ENCODE measurements at regions not wholly inside any gene's neighbourhood (a gene's known extent, or its start where the extent isn't known, plus 50 kb on each side); places are given as distances from the start of the nearest gene placed in this dataset.

DNA sequence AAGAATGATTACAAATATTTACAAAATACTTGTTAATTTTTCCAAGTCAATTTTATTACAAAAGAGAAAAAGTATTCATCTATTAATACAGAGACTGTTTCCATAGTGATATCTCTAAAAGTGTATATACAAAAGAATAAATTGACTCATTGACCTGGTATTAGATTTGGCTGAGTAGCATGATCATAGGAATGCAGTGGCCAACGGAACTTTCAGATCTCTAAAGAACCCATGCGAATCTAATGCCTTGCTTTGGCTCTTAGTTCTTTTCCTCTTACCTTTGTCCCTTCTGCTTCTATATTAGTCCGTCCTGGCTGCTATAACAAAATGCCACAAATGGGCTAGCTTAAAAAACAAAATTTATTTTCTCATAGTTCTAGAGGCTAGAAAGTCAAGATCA lies 717.8 kb downstream of the TMTC2 start:
- Histone ChIP-seq H3K9me3 (ENCODE audit: control insufficient read depth in 2 of 2, insufficient read depth in 1 of 2, low read depth in 1 of 2, low read length in 1 of 2) (no peaks in the 10 kb centered on the region), H3K27ac (ENCODE audit: low read depth in 2 of 2, low read length in 1 of 2) (no peak overlapping the region), H3K4me1 (ENCODE audit: control insufficient read depth in 2 of 2, insufficient read depth in 2 of 2, low read length in 1 of 2) (no peaks in the 10 kb centered on the region), H3K27me3 (ENCODE audit: control insufficient read depth in 1 of 2, insufficient read depth in 2 of 2, low read length in 2 of 2) (no peaks in the 10 kb centered on the region), H3K4me3 (ENCODE audit: low read depth in 1 of 2, low read length in 2 of 2) (no peak overlapping the region), H3K36me3 (ENCODE audit: control insufficient read depth in 2 of 2, insufficient read depth in 2 of 2, low read length in 1 of 2) (no peaks in the 10 kb centered on the region)
- WGBS, 2 donors, result 79 to 85% methylated on average over 3 of the region's 3 CpGs

DNA sequence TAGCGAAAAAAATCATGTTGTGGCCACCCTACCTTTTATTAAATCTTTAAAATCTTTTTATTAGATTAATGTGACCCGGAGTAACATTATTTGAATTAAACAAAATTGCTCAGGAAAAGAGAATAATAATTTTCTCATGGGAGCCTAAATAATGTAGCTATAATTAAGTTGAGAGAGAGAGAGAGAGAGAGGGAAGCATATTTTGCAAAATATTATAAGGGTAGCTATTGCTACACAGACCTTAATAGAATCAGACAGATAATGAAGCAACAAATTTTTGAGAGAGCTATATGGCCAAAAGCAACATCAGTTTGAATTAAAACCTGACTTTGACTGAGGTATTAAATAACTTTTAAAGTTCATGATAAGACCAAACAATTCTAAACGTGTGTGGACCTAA lies 703.5 kb downstream of the TMTC2 start:
- no peaks in the 10 kb centered on the region for H3K9me3 ChIP-seq (ENCODE audit: control insufficient read depth in 2 of 2, insufficient read depth in 1 of 2, low read depth in 1 of 2, low read length in 1 of 2)
- no peaks in the 10 kb centered on the region for H3K36me3 ChIP-seq (ENCODE audit: control insufficient read depth in 2 of 2, insufficient read depth in 2 of 2, low read length in 1 of 2)
- 73 to 74% methylated on average over 3 of the region's 3 CpGs for WGBS, 2 donors

DNA sequence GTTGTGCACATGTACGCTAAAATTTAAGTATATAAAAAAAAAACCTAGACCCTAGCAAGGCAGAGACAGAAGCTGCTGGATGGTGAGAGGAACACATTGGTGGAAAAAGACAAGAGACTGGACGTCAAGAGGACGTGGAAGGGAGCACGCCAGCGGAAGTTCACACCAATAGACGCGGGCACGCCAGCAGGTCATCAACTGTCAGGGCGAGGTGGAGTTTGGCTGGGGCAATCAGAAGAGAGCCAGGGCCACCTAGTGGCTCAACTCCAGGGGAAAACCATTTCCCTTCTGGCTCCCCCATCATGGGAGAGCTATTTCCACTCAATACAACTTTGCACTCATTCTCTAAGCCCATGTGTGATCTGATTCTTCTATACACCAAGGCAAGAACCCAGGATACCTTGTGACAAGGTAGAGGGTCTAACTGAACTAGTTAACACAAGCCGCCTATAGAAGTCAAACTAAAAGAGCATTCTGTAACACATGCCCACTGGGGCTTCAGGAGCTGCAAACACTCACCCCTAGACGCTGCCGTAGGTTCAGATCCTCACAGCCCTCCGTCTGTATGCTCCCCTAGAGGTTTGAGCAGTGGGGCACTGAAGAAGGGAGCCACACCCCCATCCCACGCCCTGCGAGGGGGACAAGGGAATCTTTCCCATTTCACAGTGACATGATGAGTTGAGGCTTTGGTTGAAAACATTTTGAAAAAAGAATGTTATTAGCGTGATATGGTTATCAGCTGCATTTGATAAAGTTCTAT lies 702.7 kb downstream of the TMTC2 start:
- no peaks in the 10 kb centered on the region for H3K4me1 ChIP-seq (ENCODE audit: control insufficient read depth in 2 of 2, insufficient read depth in 2 of 2, low read length in 1 of 2)
- H3K9me3 ChIP-seq (ENCODE audit: control insufficient read depth in 2 of 2, insufficient read depth in 1 of 2, low read depth in 1 of 2, low read length in 1 of 2), result no peaks in the 10 kb centered on the region
- no peaks in the 10 kb centered on the region for H3K36me3 ChIP-seq (ENCODE audit: control insufficient read depth in 2 of 2, insufficient read depth in 2 of 2, low read length in 1 of 2)
- H3K4me3 ChIP-seq (ENCODE audit: low read depth in 1 of 2, low read length in 2 of 2), result no peak overlapping the region
- H3K27me3 ChIP-seq (ENCODE audit: control insufficient read depth in 1 of 2, insufficient read depth in 2 of 2, low read length in 2 of 2), result no peaks in the 10 kb centered on the region
- 72 to 84% methylated on average over 16 of the region's 16 CpGs for WGBS, 2 donors
- H3K27ac ChIP-seq (ENCODE audit: low read depth in 2 of 2, low read length in 1 of 2), result no peak overlapping the region

More for the DNA sequence above, 703.5 kb downstream of the TMTC2 start:
- H3K4me1 ChIP-seq (ENCODE audit: control insufficient read depth in 2 of 2, insufficient read depth in 2 of 2, low read length in 1 of 2), result no peaks in the 10 kb centered on the region
- no peak overlapping the region for H3K27ac ChIP-seq (ENCODE audit: low read depth in 2 of 2, low read length in 1 of 2)
- H3K27me3 ChIP-seq (ENCODE audit: control insufficient read depth in 1 of 2, insufficient read depth in 2 of 2, low read length in 2 of 2), result no peaks in the 10 kb centered on the region
- H3K4me3 ChIP-seq (ENCODE audit: low read depth in 1 of 2, low read length in 2 of 2), result no peak overlapping the region

GRCh38 chr12:83388551-83388950 lies 701.8 kb downstream of the TMTC2 start:
- H3K4me1 ChIP-seq (ENCODE audit: control insufficient read depth in 2 of 2, insufficient read depth in 2 of 2, low read length in 1 of 2), result no peaks in the 10 kb centered on the region
- no peak overlapping the region for H3K4me3 ChIP-seq (ENCODE audit: low read depth in 1 of 2, low read length in 2 of 2)
- no peaks in the 10 kb centered on the region for H3K27me3 ChIP-seq (ENCODE audit: control insufficient read depth in 1 of 2, insufficient read depth in 2 of 2, low read length in 2 of 2)
- no peaks in the 10 kb centered on the region for H3K36me3 ChIP-seq (ENCODE audit: control insufficient read depth in 2 of 2, insufficient read depth in 2 of 2, low read length in 1 of 2)
- no peak overlapping the region for H3K27ac ChIP-seq (ENCODE audit: low read depth in 2 of 2, low read length in 1 of 2)
- H3K9me3 ChIP-seq (ENCODE audit: control insufficient read depth in 2 of 2, insufficient read depth in 1 of 2, low read depth in 1 of 2, low read length in 1 of 2), result no peaks in the 10 kb centered on the region

GRCh38 chr12:83386527-83387264 lies 700.0 kb downstream of the TMTC2 start:
- Histone ChIP-seq H3K4me1 (ENCODE audit: control insufficient read depth in 2 of 2, insufficient read depth in 2 of 2, low read length in 1 of 2) (no peaks in the 10 kb centered on the region), H3K27ac (ENCODE audit: low read depth in 2 of 2, low read length in 1 of 2) (no peak overlapping the region), H3K9me3 (ENCODE audit: control insufficient read depth in 2 of 2, insufficient read depth in 1 of 2, low read depth in 1 of 2, low read length in 1 of 2) (no peaks in the 10 kb centered on the region), H3K27me3 (ENCODE audit: control insufficient read depth in 1 of 2, insufficient read depth in 2 of 2, low read length in 2 of 2) (no peaks in the 10 kb centered on the region), H3K36me3 (ENCODE audit: control insufficient read depth in 2 of 2, insufficient read depth in 2 of 2, low read length in 1 of 2) (no peaks in the 10 kb centered on the region), H3K4me3 (ENCODE audit: low read depth in 1 of 2, low read length in 2 of 2) (no peak overlapping the region)
- 55 to 65% methylated on average over 3 of the region's 3 CpGs for WGBS, 2 donors

DNA sequence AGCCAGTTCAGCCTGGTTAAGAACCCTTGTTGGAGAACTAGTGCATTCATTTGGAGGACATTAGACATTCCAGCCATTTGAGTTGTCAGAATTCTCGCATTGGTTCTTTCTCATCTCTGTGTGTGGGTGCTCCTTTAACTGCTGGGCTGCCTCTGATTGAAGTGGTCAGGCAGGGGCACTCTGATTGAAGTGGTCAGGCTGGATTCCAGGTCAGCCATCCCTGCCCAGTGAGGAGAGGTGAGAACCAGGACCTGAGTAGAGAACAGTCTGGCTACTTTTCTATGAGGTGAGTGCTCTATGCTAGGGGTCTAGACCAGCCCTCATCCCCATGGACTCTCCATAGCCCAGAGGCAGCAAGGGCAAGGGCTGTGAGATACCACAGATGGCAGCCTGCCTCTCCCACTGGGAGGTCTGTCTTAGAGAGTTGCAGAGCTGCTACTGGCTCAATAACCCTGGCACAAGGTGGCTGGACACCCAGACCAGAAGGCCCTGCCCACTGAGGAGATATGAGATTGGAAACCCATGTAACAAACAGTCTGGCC lies 691.6 kb downstream of the TMTC2 start:
- 93 to 95% methylated on average over 1 of the region's 1 CpG for WGBS, 2 donors
- Histone ChIP-seq H3K4me1 (ENCODE audit: control insufficient read depth in 2 of 2, insufficient read depth in 2 of 2, low read length in 1 of 2) (no peaks in the 10 kb centered on the region), H3K9me3 (ENCODE audit: control insufficient read depth in 2 of 2, insufficient read depth in 1 of 2, low read depth in 1 of 2, low read length in 1 of 2) (no peaks in the 10 kb centered on the region), H3K27me3 (ENCODE audit: control insufficient read depth in 1 of 2, insufficient read depth in 2 of 2, low read length in 2 of 2) (no peaks in the 10 kb centered on the region), H3K4me3 (ENCODE audit: low read depth in 1 of 2, low read length in 2 of 2) (no peak overlapping the region), H3K36me3 (ENCODE audit: control insufficient read depth in 2 of 2, insufficient read depth in 2 of 2, low read length in 1 of 2) (no peaks in the 10 kb centered on the region), H3K27ac (ENCODE audit: low read depth in 2 of 2, low read length in 1 of 2) (no peak overlapping the region)

- H3K9me3 ChIP-seq (ENCODE audit: control insufficient read depth in 2 of 2, insufficient read depth in 1 of 2, low read depth in 1 of 2, low read length in 1 of 2), result no peaks in the 10 kb centered on the region
- no peak overlapping the region for H3K4me3 ChIP-seq (ENCODE audit: low read depth in 1 of 2, low read length in 2 of 2)
- H3K27me3 ChIP-seq (ENCODE audit: control insufficient read depth in 1 of 2, insufficient read depth in 2 of 2, low read length in 2 of 2), result peaks cover 0 to 2% of the 10 kb centered on the region in 2 donors
- 62 to 76% methylated on average over 5 of the region's 5 CpGs for WGBS, 2 donors
- H3K4me1 ChIP-seq (ENCODE audit: control insufficient read depth in 2 of 2, insufficient read depth in 2 of 2, low read length in 1 of 2), result no peaks in the 10 kb centered on the region
- H3K27ac ChIP-seq (ENCODE audit: low read depth in 2 of 2, low read length in 1 of 2), result no peak overlapping the region
- H3K36me3 ChIP-seq (ENCODE audit: control insufficient read depth in 2 of 2, insufficient read depth in 2 of 2, low read length in 1 of 2), result no peaks in the 10 kb centered on the region
Measured at GRCh38 chr12:83365317-83365716, 678.6 kb downstream of the TMTC2 start.

DNA sequence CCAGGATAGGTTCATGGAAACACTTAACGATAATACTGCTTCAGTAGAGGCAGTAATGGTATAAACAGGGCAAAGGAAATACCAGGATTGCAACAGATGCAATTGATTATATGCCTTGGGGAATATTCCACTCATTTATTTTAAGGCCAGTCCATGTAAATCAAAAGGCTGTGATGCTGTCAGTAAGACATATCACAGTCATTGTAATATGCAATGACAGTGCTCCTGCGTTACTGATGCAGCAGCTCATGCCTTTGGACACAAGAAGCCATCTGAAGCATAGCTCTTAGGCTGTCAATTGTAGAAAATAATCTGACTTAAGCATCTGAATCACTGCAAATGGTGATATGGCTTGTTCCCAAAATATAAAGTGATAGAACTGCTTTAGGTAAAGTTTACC lies 674.8 kb downstream of the TMTC2 start:
- Histone ChIP-seq H3K27ac (ENCODE audit: low read depth in 2 of 2, low read length in 1 of 2) (no peak overlapping the region), H3K27me3 (ENCODE audit: control insufficient read depth in 1 of 2, insufficient read depth in 2 of 2, low read length in 2 of 2) (peaks cover 0 to 2% of the 10 kb centered on the region in 2 donors), H3K4me1 (ENCODE audit: control insufficient read depth in 2 of 2, insufficient read depth in 2 of 2, low read length in 1 of 2) (no peaks in the 10 kb centered on the region), H3K36me3 (ENCODE audit: control insufficient read depth in 2 of 2, insufficient read depth in 2 of 2, low read length in 1 of 2) (no peaks in the 10 kb centered on the region), H3K4me3 (ENCODE audit: low read depth in 1 of 2, low read length in 2 of 2) (no peak overlapping the region), H3K9me3 (ENCODE audit: control insufficient read depth in 2 of 2, insufficient read depth in 1 of 2, low read depth in 1 of 2, low read length in 1 of 2) (no peaks in the 10 kb centered on the region)
- WGBS, 2 donors, result 90 to 91% methylated on average over 2 of the region's 2 CpGs

DNA sequence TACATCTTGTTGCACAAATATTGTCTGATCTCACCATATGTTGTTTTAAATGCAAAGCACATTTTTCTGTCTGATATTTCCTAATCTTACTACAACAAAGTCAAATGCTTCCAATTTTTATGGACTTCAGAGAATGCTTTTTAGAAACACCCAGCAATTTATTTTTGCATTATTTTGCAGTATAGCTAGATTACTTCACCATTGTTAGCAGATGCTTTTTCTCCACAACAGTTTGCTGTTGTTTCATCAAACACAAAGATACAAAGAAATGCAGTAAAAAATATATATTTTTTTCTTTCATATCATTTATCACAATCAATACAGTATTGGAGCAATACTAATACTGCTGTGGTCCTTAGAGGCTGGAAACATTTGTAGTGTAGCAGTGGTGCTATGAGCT lies 674.4 kb downstream of the TMTC2 start:
- Histone ChIP-seq H3K4me1 (ENCODE audit: control insufficient read depth in 2 of 2, insufficient read depth in 2 of 2, low read length in 1 of 2) (no peaks in the 10 kb centered on the region), H3K27me3 (ENCODE audit: control insufficient read depth in 1 of 2, insufficient read depth in 2 of 2, low read length in 2 of 2) (peaks cover 0 to 2% of the 10 kb centered on the region in 2 donors), H3K4me3 (ENCODE audit: low read depth in 1 of 2, low read length in 2 of 2) (no peak overlapping the region), H3K27ac (ENCODE audit: low read depth in 2 of 2, low read length in 1 of 2) (no peak overlapping the region), H3K9me3 (ENCODE audit: control insufficient read depth in 2 of 2, insufficient read depth in 1 of 2, low read depth in 1 of 2, low read length in 1 of 2) (no peaks in the 10 kb centered on the region), H3K36me3 (ENCODE audit: control insufficient read depth in 2 of 2, insufficient read depth in 2 of 2, low read length in 1 of 2) (no peaks in the 10 kb centered on the region)

Data from esophagus (tissue), 2 donors.